Eye (tissue), 1 donor: ENCODE measurements at regions not wholly inside any gene's neighbourhood (a gene's known extent, or its start where the extent isn't known, plus 50 kb on each side); places are given as distances from the start of the nearest gene placed in this dataset.

Experiments
- DNase-seq: peaks from one replicate; pipeline ENCODE4 v3.0.0-alpha.2; 2015

GRCh38 chr3:157700405-157700804 lies 197.2 kb upstream of the VEPH1 start:
- DNase-seq = no peak

DNA sequence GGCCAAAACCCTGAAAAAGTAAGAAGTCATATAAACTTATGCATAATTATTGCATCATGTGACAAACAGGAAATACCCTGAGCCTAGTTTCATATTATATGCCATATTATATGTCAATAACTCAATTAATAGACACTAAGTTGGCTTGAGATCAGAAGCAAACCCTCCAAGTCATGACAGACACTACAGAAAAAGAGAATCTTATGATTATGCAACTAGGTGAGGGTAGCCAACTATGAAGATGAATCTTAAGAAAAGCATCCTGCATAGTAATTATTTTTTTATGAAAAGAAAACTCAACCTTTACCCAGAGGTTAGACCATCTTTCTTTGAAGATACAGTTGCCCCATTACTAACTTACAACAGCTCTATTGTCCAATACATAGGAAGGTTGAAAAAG lies 192.4 kb upstream of the VEPH1 start:
- DNase-seq = no peak

- DNase-seq = no peak
Observed at GRCh38 chr3:157695103-157695502, 191.9 kb upstream of the VEPH1 start.

DNA sequence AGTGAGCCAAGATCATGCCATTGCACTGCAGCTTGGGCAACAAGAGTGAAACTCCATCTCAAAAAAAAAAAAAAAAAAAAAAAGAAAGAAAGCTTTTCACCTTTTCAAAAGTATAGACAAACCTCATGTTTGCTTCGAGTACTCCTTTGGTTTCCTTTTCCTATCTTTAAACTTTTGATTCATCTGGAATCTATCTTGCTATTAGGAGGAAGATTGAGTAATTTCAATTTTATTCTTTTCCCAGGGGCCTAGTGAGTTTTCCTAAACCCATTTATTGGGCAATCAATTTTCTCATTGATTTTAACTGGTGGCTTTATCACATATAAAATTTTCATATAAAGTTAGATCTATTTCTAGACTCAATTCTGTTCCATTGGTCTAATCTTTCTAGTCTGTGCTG lies 190.5 kb upstream of the VEPH1 start:
- no peak for DNase-seq

GRCh38 chr3:157692468-157692867 lies 189.3 kb upstream of the VEPH1 start:
- no peak for DNase-seq

GRCh38 chr3:157683668-157684067 lies 180.5 kb upstream of the VEPH1 start:
- no peak for DNase-seq

DNA sequence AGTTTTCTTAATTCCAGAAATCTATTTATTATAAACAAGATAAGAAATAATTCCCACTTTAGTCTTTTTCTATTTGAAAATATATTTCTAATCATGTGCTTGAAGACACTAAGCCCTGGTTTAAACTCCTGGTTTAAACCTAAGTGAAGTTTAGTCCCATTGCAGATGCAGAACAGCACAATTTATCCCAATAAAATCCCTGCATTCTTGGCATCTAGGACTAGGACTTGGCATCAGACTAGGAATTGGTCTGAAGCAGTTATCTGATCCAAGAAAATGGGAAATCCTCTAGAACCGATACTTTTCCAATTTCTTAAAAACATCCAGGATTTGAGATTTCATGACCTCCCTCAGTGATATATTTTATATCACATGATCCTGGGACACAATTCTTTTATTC lies 168.8 kb upstream of the VEPH1 start:
- no peak for DNase-seq

GRCh38 chr3:157671656-157672055 lies 168.4 kb upstream of the VEPH1 start:
- no peak for DNase-seq

DNA sequence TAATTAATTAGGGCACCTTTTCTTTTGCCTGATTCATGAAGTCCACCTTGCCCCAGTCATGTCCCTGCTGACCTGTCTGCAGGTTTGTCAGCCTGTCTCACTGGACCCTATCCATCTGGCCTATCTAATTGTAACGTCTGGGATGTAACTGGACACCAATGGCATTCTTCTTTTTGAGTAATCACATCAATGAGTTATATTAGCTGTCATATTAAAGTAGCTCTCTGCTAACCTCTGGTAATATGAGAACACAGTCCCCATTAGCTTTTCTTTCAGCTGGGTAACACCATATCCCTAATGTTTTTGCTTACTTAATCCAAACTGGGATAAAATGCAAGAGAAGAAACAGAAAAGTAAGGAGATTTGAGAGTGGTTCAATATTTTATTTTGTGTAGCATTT lies 166.2 kb upstream of the VEPH1 start:
- DNase-seq = no peak

DNA sequence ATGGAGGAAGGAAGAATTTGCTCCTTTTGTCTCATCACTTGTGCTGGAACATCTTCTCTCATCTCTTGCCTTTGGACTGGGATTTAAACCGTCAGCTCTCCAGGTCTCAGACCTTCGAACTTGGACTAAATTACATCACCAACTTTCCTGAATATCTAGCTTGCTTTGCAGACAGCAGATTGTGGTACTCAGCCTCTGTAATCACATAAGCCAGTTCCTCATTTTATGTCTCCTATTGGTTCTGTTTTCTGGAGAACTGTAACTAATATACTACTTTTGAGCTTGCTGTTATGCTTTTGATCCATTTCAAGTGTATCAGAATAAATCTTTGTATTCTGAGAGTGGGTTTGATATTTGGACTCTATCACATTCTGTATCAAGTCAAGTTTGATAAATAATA lies 164.3 kb upstream of the VEPH1 start:
- DNase-seq = no peak

DNA sequence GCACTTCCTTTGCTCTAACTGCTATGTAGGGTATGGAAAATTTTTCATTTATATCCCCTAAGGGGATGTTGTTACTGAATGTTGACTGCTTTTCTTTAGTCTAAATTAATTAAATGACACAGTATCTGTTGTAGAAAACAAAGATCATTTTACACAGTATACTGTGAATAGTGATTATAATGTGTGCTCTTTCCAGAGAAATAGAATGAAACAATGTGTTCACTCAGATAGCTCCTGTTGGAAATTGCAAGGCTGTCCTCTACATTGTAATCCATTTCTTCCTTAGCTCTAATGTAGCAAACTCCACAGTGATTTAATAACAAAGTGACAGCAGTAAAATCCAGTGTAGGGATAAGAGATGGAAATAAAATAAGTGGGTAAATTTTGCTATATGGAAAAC lies 159.0 kb upstream of the VEPH1 start:
- no peak for DNase-seq

GRCh38 chr3:157660847-157661246 lies 157.6 kb upstream of the VEPH1 start:
- DNase-seq = no peak

GRCh38 chr3:157652366-157652765 lies 149.2 kb upstream of the VEPH1 start:
- no peak for DNase-seq

- DNase-seq = no peak
Observed at GRCh38 chr3:157650699-157651098, 147.5 kb upstream of the VEPH1 start.

GRCh38 chr3:157650172-157650571 lies 147.0 kb upstream of the VEPH1 start:
- DNase-seq = no peak

- no peak for DNase-seq
Observed at GRCh38 chr3:157649511-157649910, 146.3 kb upstream of the VEPH1 start.

DNA sequence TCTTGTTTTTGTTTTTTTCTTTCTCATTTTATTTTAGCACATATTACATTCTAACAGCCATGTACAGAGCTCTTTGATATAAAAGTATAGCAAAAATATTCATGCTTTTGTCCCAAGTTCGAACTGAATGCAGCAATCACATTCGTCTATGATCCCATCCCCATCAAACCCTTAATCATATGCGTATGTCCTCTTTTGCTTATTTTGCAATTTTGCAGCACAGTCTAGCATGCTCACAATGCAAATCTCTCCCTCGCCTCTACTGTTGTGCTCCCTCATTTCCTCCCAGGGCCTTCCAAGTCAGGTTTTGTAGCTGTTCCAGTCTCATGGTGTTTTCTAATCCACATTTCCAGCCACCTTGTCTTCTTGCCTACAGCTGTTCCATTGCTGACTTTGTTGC lies 144.6 kb upstream of the VEPH1 start:
- no peak for DNase-seq

DNA sequence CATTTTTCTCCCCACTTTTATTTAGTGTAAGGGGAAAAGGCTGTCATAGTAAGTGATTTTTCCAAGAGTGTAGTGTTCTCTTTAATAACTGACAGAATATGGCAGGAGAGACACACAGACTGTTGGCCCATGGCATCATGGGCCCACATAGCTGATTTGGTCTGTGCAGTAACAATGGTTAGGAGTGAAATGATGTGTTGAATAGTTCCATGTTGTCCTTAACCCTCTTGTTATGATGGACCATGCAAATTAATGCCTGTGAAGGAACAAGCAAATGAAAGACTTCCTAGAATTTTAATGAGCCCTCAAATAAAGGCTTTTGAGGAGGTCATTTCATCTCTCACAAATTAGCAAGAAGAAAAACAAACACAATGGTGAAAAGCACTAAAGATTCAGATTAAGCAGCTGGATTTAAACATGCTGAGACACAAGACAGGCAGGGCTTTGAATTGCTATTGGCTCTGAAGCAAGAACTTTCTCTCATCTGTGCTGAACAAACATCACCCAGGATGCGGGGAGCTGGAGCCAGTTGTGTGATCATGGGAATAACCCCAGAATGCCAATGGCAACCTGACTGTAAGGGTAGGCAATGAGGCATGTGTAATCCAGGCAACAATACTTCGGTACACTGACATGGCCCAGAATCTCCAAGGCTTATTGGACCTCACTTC lies 136.7 kb upstream of the VEPH1 start:
- DNase-seq = no peak

GRCh38 chr3:157637866-157638265 lies 134.7 kb upstream of the VEPH1 start:
- no peak for DNase-seq

GRCh38 chr3:157633241-157633640 lies 130.0 kb upstream of the VEPH1 start:
- no peak for DNase-seq

GRCh38 chr3:157632075-157632474 lies 128.9 kb upstream of the VEPH1 start:
- no peak for DNase-seq

DNA sequence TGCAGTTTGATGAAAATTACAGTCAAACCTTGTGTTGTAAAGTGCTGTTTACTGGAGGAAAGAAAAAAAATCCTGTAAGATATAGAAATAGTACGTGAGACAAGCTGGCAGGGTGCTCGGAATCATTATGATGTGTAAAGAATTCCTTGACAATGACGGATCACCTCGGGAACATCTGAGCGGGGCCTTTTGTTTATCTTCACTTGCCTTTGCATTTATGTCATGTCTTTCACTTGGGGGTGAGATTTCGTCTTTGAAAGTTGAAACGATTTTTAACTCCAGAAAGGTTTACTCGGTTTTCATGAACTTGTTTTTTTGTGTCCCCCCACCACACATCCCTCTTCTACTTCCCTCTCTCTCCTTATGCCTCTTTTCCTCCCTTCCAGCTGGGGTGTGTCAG lies 128.3 kb upstream of the VEPH1 start:
- no peak for DNase-seq

DNA sequence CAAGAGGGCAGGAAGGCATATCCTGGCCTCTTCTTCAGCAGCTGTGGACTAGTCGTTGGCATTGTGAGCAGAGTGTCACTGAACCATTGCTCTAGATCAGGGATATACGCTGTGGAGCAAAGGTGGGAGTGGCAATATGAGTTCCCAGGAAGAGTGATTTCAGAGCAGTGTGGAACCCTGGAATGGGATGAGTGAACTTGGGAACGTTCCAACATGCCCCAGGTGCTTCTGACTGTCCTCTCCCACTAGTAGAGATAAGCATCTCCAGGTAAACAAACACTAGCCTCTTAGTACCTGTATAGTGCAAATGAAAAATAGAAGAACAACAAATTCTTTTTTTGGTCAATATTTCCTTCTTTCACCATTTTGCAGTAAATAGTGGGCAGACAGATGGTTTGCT lies 123.6 kb upstream of the VEPH1 start:
- DNase-seq = no peak

- no peak for DNase-seq
Observed at GRCh38 chr3:157624801-157625200, 121.6 kb upstream of the VEPH1 start.

DNA sequence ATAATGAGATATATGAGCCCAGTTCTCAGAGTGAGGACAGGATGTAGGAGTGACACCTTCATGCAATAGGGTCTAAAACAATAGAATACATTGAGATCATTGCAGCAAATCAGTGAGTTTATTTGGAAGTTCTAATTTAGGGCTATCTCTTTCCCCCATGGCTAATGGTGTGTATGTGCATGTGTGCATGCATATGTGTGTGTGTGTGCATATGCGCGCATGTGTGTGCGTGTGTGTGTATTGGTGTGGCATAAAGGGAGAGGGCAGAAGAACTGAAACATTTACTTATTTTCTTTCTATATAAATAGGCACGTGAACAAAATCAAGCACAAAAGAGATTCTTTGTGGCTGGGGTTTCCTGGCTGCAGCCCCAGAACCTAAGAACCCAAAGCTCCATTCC lies 115.7 kb upstream of the VEPH1 start:
- no peak for DNase-seq
